ENCODE measurements at regions not wholly inside any gene's neighbourhood (a gene's known extent, or its start where the extent isn't known, plus 50 kb on each side); places are given as distances from the start of the nearest gene placed in this dataset.

DNA sequence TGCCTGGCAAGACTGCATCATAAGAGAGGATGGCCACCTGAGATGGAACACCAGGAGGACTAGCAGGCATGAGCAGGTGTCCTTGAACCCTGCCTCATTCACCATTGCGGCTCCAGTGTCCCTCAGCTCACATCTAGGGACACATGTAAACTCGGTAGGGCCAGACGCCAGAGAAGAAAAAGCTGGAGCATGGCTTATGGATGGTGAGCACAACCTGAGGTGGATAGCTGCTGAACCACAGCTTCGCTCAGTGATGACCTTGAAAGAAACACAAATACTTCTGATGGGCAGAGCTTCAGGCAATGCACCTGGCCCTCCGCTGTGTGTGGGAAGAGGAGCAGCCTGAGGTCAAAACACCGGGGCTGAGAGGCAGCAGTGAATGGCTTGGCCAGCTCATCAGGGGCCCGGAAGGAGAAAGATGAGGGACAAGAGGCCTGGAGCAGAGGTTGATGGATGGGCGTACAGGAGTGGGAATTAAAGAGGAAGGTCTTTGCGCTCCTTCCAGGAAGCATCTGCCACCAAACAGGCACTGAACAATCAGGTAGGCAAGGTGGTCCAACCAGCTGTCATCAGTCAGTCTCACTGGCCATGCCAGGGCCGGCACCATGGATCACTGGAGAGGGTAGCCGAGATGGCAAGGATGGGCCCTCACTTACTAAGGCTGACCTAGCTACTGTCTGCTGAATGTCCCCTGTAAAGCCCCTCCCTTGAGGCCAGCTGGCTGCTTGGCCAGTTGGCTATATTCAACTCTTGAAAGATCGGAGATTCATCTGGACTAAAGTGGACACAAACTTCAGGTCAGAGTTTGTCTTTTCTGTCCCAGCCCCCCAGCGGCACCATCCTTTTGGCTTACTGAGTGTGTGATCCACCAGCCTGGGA lies 89.7 kb downstream of the MYEOV start:
- Histone ChIP-seq H3K27me3 (ENCODE audit: control insufficient read depth, insufficient read depth, low read length) (no peaks in the 10 kb centered on the region), H3K9me3 (ENCODE audit: control insufficient read depth in 2 of 3, insufficient read depth in 1 of 3, low read length in 3 of 3) (peaks cover 0 to 10% (median 2%) of the 10 kb centered on the region in 3 donors), H3K27ac (ENCODE audit: low read depth in 2 of 2, low read length in 2 of 2) (no peak overlapping the region), H3K9ac (ENCODE audit: low read length in 3 of 3) (no peak overlapping the region), H3K4me1 (ENCODE audit: control insufficient read depth in 2 of 3, insufficient read depth in 2 of 3, low read depth in 1 of 3, low read length in 3 of 3) (no peaks in the 10 kb centered on the region), H3K4me3 (ENCODE audit: low read length in 3 of 3) (no peak overlapping the region), H3K36me3 (ENCODE audit: control insufficient read depth in 2 of 3, insufficient read depth in 3 of 3, low read length in 3 of 3) (no peaks in the 10 kb centered on the region)
- TF ChIP-seq, protein P1, sequence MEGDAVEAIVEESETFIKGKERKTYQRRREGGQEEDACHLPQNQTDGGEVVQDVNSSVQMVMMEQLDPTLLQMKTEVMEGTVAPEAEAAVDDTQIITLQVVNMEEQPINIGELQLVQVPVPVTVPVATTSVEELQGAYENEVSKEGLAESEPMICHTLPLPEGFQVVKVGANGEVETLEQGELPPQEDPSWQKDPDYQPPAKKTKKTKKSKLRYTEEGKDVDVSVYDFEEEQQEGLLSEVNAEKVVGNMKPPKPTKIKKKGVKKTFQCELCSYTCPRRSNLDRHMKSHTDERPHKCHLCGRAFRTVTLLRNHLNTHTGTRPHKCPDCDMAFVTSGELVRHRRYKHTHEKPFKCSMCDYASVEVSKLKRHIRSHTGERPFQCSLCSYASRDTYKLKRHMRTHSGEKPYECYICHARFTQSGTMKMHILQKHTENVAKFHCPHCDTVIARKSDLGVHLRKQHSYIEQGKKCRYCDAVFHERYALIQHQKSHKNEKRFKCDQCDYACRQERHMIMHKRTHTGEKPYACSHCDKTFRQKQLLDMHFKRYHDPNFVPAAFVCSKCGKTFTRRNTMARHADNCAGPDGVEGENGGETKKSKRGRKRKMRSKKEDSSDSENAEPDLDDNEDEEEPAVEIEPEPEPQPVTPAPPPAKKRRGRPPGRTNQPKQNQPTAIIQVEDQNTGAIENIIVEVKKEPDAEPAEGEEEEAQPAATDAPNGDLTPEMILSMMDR (IDR thresholded peaks at IDR 0.05; ENCODE audit: borderline replicate concordance, extremely low read depth, insufficient read depth), result no peak
- FAIRE-seq (no peak), DNase-seq (peak in 1 of 5 donors; percentile 37)
- intact Hi-C loops (cut with DNase I), result no loop called here

DNA sequence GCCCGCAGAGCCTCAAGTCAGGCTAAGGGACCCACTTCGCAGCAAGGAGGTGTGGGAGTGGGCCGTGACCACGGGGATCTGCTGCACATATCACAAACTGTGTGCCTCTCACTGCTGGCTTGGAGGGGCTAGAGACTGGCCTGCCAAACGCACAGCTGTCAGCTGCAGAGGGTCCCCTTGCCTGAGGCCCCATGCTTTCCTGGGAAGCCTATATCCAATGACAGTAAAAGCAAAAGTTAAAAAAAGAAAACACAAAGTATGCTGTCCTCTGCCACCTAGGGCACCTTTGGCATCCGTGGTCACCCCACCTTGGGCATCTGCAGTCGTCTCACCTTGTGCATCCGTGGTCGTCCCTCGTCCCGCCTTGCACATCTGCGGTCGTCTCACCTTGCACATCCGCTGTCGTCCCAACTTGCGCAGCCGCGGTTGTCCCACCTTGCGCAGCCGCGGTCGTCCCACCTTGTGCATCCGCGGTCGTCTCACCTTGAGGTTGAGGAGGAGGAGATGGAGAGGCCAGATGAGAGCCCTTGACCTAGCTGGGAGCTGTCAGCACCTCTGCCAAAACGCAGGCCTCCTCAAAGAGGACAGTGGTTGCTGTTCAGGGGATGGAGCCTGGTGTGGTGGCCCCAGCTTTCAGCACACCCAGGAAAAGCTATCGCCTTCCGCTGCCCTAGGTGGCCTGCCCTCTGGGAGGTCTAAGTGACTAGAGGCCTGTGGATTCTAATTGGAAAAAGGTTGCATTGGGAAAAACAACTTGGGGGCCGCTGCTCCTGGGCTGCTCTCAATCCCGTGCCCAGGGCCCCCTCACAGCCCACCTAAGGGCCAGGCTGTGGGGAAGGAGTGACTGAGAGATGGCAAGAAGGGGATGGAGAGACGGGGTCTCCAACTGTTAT lies 90.5 kb downstream of the MYEOV start:
- intact Hi-C loops (cut with DNase I), result no loop called here
- Histone ChIP-seq H3K4me1 (ENCODE audit: control insufficient read depth in 2 of 3, insufficient read depth in 2 of 3, low read depth in 1 of 3, low read length in 3 of 3) (no peaks in the 10 kb centered on the region), H3K9ac (ENCODE audit: low read length in 3 of 3) (no peak overlapping the region), H3K36me3 (ENCODE audit: control insufficient read depth in 2 of 3, insufficient read depth in 3 of 3, low read length in 3 of 3) (no peaks in the 10 kb centered on the region), H3K4me3 (ENCODE audit: low read length in 3 of 3) (no peak overlapping the region), H3K27ac (ENCODE audit: low read depth in 2 of 2, low read length in 2 of 2) (no peak overlapping the region), H3K27me3 (ENCODE audit: control insufficient read depth, insufficient read depth, low read length) (no peaks in the 10 kb centered on the region), H3K9me3 (ENCODE audit: control insufficient read depth in 2 of 3, insufficient read depth in 1 of 3, low read length in 3 of 3) (peaks cover 0 to 17% (median 3%) of the 10 kb centered on the region in 3 donors)
- FAIRE-seq, result no peak
- peak in 1 of 5 donors; percentile 63 for DNase-seq
- TF ChIP-seq, protein P1 (IDR thresholded peaks at IDR 0.05; ENCODE audit: borderline replicate concordance, extremely low read depth, insufficient read depth), result no peak

DNA sequence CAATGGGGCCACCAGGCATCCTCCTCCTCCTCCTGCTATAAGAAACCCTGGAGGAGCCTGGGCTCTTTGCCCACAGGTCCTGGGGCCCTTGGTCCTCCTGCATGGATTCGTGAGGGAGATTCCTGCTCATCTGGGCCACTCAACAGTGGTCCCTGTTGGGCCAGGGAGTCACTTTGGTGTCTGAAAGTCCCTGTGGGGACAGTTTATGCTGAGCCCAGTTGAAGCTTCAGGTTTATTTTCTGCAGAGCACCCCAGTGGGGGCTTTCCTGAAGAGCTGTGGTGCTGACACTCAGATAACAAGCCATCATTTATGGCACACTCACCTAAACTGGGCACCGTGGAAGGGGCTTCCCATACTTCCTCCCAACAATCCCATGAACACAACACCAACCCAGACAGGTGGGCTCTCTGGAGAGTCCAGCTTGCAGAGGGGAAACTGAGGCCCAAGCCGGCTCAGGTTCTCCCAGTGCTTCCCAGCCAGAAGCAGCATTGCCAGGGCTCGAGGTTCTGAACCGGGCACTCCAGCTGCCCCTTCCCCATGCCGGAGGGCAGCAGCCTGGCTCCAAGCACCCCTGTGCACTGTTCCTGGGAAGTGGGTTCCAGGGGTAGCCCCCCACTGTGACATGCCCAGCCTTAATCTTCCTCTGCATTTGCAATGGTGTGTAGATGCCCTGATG lies 91.3 kb downstream of the MYEOV start:
- Histone ChIP-seq H3K4me3 (ENCODE audit: low read length in 3 of 3) (no peak overlapping the region), H3K36me3 (ENCODE audit: control insufficient read depth in 2 of 3, insufficient read depth in 3 of 3, low read length in 3 of 3) (no peaks in the 10 kb centered on the region), H3K4me1 (ENCODE audit: control insufficient read depth in 2 of 3, insufficient read depth in 2 of 3, low read depth in 1 of 3, low read length in 3 of 3) (no peaks in the 10 kb centered on the region), H3K27me3 (ENCODE audit: control insufficient read depth, insufficient read depth, low read length) (no peaks in the 10 kb centered on the region), H3K9ac (ENCODE audit: low read length in 3 of 3) (no peak overlapping the region), H3K9me3 (ENCODE audit: control insufficient read depth in 2 of 3, insufficient read depth in 1 of 3, low read length in 3 of 3) (peaks cover 0 to 17% (median 3%) of the 10 kb centered on the region in 3 donors), H3K27ac (ENCODE audit: low read depth in 2 of 2, low read length in 2 of 2) (no peak overlapping the region)
- TF ChIP-seq, protein P1 (IDR thresholded peaks at IDR 0.05; ENCODE audit: borderline replicate concordance, extremely low read depth, insufficient read depth), result no peak
- FAIRE-seq (no peak), DNase-seq (peak in 1 of 5 donors; percentile 50)
- intact Hi-C loops (cut with DNase I), result no loop called here
